Activated CD4-positive, alpha-beta T cell treated with anti-CD3 and anti-CD28 coated beads for 48 hours (primary cell): ENCODE measurements at regions not wholly inside any gene's neighbourhood (a gene's known extent, or its start where the extent isn't known, plus 50 kb on each side); places are given as distances from the start of the nearest gene placed in this dataset.
"Not testable (repeated sequence)": the region's sequence is repeated elsewhere in the genome, so short reads cannot be mapped to it uniquely, and the experiment has no call there.

Experiments used
- DNase-seq: peaks from one replicate; pipeline ENCODE4 v3.0.0-alpha.2; 2020

- DNase-seq: no peak
Measured at GRCh38 chr5:127216898-127217675, 73.5 kb upstream of the MEGF10 start.

GRCh38 chr5:127221936-127222335 is 68.7 kb upstream of the MEGF10 start:
- DNase-seq: not testable (repeated sequence)

GRCh38 chr5:127222571-127223156 is 67.9 kb upstream of the MEGF10 start:
- DNase-seq: not testable (repeated sequence)

- no peak for DNase-seq
Measured at GRCh38 chr5:127223256-127223974, 67.2 kb upstream of the MEGF10 start.

- DNase-seq: no peak
Measured at GRCh38 chr5:127227881-127228280, 62.7 kb upstream of the MEGF10 start.

- no peak for DNase-seq
Measured at GRCh38 chr5:127228540-127229184, 61.9 kb upstream of the MEGF10 start.

DNA sequence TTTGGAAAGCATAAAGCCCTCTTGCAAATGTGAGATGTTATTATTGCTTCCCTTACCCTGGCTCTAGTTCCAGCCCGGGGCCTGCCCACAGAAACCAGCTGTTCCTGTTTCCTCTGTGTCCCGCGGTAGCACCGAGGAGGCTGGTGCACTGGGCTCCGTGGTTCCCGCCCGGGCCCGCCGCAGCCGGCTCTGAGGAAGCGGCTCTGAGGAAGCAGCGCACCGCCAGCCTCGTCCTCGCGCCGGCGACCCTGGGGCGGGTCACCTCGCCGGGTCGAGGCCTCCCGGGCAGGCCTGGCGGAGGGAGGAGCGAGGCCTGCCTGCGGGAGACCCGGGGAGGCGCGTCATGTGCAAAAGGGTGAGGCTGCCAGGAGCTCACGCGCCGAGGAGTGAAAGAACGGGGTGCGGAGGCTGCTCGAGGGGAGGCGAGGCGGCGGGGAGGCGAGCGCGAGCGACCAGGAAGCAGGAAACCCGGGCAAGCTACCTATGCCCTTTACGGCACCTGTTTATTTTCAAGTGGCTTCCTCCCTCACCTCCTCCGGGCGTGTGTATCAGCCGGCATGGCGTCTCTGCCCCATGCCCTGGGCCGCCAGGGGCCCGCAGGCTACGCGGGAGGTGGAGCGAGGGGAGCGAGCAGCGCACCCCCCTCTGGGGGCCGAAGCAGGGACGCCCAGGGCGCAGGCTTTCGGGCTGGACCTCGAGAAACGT is 61.3 kb upstream of the MEGF10 start:
- peak; percentile 62 for DNase-seq

- DNase-seq: no peak
Measured at GRCh38 chr5:127231118-127231517, 59.5 kb upstream of the MEGF10 start.

GRCh38 chr5:127233590-127233989 is 57.0 kb upstream of the MEGF10 start:
- DNase-seq: no peak

DNA sequence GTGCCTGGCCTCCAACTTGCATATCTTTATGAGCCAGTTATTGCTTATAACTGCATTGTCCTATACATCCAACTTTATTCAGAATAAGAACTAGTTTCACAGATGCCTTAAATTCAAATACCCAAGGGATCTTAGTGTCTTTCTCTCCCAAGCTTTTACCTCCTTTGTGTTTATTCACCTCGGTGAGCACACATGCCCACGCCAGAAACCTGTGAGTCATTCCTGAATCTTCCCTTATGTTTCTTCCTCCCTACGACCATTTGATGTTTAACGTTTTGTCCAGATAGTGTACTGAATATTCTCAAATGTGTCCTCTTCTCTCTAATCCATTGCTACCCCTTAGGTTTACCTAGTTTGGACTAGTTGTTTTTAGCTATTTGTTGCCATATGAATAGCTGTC is 55.5 kb upstream of the MEGF10 start:
- DNase-seq: no peak

- DNase-seq: no peak
Measured at GRCh38 chr5:127236254-127236653, 54.3 kb upstream of the MEGF10 start.
